Coronary artery (tissue), 2 donors: ENCODE measurements at regions not wholly inside any gene's neighbourhood (a gene's known extent, or its start where the extent isn't known, plus 50 kb on each side); places are given as distances from the start of the nearest gene placed in this dataset.
"Not testable (repeated sequence)": the region's sequence is repeated elsewhere in the genome, so short reads cannot be mapped to it uniquely, and the experiment has no call there.

Experiments
- DNase-seq: peaks from one replicate; pipeline ENCODE4 v3.0.0-alpha.2; 2017; ENCODE audit warnings: low spot score
- H3K27ac ChIP-seq, 2 donors: fragments of 200-600 bp; sonication (generic); one replicate each; pipeline ENCODE4 v1.5.1; 2016 to 2019
- H3K4me3 ChIP-seq: fragments of 200-600 bp; sonication (generic); 2 replicates; pipeline ENCODE4 v1.5.1; 2016; ENCODE audit warnings: mild to moderate bottlenecking, moderate library complexity
- TF ChIP-seq, protein P1 (sequence below): fragments of 200-600 bp; sonication (generic); IDR thresholded peaks from one replicate; pipeline ENCODE4 v1.5.1; 2019; ENCODE audit warnings: antibody characterized with exemption

DNA sequence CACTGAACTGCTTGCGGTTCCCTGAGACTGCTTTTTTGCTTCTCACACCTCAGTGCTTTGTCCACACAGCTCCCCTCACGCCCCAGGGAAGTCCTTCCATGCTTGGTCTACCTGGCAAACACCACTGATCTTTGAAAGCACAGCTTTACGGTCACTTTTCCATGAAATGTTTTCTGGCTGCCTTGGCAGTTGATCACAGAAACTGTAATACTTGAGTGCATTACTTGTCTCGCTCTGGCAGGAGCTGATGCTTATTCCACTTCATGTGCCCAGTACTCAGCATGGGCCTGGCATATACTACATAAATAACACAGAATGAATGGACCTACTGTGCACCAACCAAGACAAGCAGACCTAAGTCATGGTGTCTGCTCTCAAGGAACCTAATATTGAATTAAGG is 121.1 kb downstream of the MEX3B start:
- H3K4me3 ChIP-seq: no peak overlapping the region
- no peak for DNase-seq
- H3K27ac ChIP-seq: no peak overlapping the region
- TF ChIP-seq, protein P1, sequence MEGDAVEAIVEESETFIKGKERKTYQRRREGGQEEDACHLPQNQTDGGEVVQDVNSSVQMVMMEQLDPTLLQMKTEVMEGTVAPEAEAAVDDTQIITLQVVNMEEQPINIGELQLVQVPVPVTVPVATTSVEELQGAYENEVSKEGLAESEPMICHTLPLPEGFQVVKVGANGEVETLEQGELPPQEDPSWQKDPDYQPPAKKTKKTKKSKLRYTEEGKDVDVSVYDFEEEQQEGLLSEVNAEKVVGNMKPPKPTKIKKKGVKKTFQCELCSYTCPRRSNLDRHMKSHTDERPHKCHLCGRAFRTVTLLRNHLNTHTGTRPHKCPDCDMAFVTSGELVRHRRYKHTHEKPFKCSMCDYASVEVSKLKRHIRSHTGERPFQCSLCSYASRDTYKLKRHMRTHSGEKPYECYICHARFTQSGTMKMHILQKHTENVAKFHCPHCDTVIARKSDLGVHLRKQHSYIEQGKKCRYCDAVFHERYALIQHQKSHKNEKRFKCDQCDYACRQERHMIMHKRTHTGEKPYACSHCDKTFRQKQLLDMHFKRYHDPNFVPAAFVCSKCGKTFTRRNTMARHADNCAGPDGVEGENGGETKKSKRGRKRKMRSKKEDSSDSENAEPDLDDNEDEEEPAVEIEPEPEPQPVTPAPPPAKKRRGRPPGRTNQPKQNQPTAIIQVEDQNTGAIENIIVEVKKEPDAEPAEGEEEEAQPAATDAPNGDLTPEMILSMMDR: no peak

DNA sequence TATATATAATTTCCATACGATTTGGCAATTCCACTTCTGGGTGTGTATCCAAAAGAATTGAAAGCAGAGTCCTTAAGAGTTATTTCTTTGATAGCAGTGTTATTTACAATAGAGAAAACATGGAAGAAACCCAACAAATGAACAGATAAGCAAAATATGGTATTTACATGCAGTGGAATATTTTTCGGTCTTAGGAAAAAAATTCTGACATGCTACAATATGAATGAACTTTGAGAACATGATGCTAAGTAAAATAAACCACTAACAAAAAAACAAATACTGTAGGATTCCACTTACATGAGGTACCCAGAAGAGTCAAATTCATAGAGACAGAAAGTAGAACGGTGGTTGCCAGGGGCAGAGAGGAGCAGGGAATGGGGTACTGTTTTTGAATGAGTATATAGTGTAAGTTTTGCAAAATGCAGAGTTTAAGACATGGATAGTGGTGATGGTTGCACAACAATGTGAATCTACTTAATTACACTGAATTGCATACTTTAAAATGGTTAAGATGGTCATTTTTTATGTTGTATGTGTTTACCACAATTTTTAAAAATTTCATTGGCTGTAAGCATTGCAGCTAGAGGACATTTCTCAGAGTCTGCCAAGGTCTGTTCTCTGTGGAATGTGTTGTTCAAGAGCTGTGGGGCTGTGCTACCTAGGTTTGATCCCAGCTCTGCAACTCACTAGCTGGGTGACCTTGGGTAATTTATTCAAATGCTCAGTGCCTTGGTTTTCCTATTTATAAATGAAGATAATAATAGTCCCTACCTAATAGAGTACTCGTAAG is 122.1 kb downstream of the MEX3B start:
- Histone ChIP-seq H3K27ac (no peak overlapping the region), H3K4me3 (no peak overlapping the region)
- DNase-seq: no peak
- TF ChIP-seq, protein P1: no peak

DNA sequence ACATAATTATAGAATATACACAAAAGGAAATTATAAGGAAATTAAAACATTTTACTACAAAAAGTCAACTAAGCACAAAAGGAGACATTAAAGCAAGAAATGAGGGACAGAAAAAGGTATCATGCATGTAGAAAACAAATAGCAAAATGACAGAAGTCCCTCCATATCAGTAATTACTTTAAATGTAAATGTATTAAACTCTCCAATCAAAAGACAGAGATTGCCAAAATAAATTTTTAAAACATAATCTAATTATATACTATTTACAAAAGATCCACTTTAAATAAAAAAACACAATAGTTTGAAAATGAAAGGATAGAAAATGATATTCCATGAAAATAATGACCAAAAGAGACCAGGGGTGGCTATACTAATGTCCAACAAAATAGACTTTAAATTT is 123.7 kb downstream of the MEX3B start:
- TF ChIP-seq, protein P1: no peak
- no peak for DNase-seq
- Histone ChIP-seq H3K4me3 (no peak overlapping the region), H3K27ac (no peak overlapping the region)

DNA sequence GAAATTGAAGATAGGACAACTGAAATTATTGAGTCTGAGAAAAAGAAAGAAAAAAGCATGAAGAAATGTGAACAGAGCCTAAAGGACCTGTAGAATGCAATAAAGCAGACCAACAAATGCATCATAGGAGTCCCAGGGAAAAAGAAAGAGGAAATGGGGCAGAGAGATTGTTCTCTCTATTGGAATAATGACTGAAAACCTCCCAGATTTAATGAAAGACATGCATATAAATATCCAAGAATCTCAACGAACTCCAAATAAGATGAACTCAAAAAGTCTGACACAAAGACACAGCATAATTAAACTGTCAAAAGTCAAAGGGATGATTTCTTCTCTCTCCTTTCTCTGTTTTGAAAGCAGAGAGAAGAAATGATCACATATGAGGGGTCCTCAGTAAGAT is 124.7 kb downstream of the MEX3B start:
- Histone ChIP-seq H3K27ac (no peak overlapping the region), H3K4me3 (no peak overlapping the region)
- TF ChIP-seq, protein P1: no peak
- no peak for DNase-seq

DNA sequence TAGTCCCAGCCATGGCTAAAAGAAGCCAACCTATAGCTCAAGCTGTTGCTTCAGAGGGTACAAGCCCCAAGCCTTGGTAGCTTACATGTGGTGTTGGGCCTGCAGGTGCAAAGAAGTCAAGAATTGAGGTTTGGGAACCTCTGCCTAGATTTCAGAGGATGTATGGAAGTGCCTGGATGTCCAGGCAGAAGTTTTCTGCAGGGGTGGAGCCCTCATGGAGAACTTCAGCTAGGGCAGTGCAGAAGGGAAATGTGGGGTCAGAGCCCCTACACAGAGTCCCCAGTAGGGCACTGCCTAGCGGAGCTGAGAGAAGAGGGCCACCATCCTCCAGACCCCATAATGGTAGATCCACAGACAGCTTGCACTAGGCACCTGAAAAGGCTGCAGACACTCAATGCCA is 127.1 kb downstream of the MEX3B start:
- not testable (repeated sequence) for H3K27ac ChIP-seq, H3K4me3 ChIP-seq, DNase-seq

DNA sequence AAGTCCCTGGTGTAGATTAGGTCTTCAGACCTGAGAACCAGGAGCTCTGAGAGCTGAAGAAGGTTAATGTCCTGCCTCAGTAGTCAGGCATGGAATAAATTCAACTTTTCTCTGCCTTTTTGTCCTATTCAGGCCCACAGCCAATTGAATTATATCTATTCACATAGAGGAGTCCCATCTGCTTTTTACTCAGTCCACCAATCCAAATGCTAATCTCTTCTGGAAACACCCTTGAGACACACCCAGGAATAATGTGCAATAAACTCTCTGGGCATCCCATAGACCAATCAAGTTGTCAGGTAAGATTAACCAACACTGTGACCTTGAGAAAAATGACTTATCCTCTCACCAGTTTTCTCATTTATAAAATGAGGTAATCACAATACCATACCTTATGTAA is 129.4 kb downstream of the MEX3B start:
- Histone ChIP-seq H3K27ac (no peak overlapping the region), H3K4me3 (no peak overlapping the region)
- DNase-seq: no peak
- TF ChIP-seq, protein P1: no peak

DNA sequence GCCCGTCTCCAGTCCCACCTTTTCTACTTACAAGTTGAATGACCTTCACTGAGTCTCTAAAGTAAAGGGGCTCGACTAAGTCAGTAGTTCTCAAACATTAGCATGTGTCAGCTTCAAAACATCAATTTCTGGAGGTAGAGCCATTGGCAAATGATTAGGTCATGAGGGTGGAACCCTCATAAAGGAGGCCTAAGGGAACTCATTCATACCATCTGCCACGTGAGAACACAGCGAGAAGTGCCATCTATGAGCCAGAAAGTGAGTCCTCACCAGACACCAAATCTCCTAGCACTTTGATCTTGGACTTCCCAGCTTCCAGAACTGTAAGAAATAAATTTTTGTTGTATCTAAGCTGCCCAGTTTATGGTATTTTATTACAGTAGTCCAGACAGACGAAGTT is 129.8 kb downstream of the MEX3B start:
- DNase-seq: no peak
- TF ChIP-seq, protein P1: no peak
- H3K4me3 ChIP-seq: no peak overlapping the region
- no peak overlapping the region for H3K27ac ChIP-seq
